22Rv1 (cell line): ENCODE measurements at regions not wholly inside any gene's neighbourhood (a gene's known extent, or its start where the extent isn't known, plus 50 kb on each side); places are given as distances from the start of the nearest gene placed in this dataset.

ENCODE experiments used
- CTCF ChIP-seq: fragments of 450-650 bp; IDR thresholded peaks from 2 replicates; pipeline ENCODE4 v1.5.1; 2017; ENCODE audit warnings: mild to moderate bottlenecking
- ZFX ChIP-seq: fragments of 450-650 bp; IDR thresholded peaks from 2 replicates; pipeline ENCODE4 v1.6.1; 2017; ENCODE audit warnings: antibody characterized with exemption, borderline replicate concordance

GRCh38 chr13:76035711-76036110 is 399.6 kb downstream of the LMO7 start:
- no peak for TF ChIP-seq CTCF
- no peak for TF ChIP-seq ZFX
